ENCODE measurements at regions not wholly inside any gene's neighbourhood (a gene's known extent, or its start where the extent isn't known, plus 50 kb on each side); places are given as distances from the start of the nearest gene placed in this dataset.
A peak's percentile ranks its signal among the peaks of the same experiment; 100 is the strongest.

- no peaks in the 10 kb centered on the region for H3K36me3 ChIP-seq (ENCODE audit: control insufficient read depth in 2 of 4, insufficient read depth in 4 of 4, low read length in 3 of 4)
- no peak overlapping the region for H3K4me2 ChIP-seq (ENCODE audit: insufficient read depth in 1 of 2, low read depth in 2 of 2, low read length in 2 of 2)
- H3K18ac ChIP-seq (ENCODE audit: extremely low read depth, low read length), result no peak overlapping the region
- POLR2A ChIA-PET (ENCODE audit: partially characterized antibody), result no interaction called here
- H3K14ac ChIP-seq (ENCODE audit: insufficient read length), result no peak overlapping the region
- H3K79me2 ChIP-seq (ENCODE audit: control insufficient read depth in 1 of 2, insufficient read depth in 2 of 2, low read length in 2 of 2), result no peaks in the 10 kb centered on the region
- no peak overlapping the region for H4K5ac ChIP-seq (ENCODE audit: insufficient read length, low read depth, low read length)
- FAIRE-seq, result no peak
- no peaks in the 10 kb centered on the region for H4K20me1 ChIP-seq (replicated peaks in 1 of 2; ENCODE audit: control insufficient read depth in 1 of 2, insufficient read depth in 2 of 2, low read length in 2 of 2)
- DNase-seq (ENCODE audit: low read depth in 1 of 2, low spot score in 2 of 2), result no peak
- H3K4me3 ChIP-seq (ENCODE audit: extremely low read depth in 1 of 4, insufficient read depth in 2 of 4, low read depth in 3 of 4, low read length in 4 of 4), result no peak overlapping the region
- CTCF ChIA-PET (ENCODE audit: partially characterized antibody), result interaction anchor here (0.7 to 1.2 kb wide), 3 partner anchors 249 to 430 kb away, joined by 3 read pairs; no protein-coding TSS in a partner anchor
- no peak overlapping the region for H2BK12ac ChIP-seq (ENCODE audit: low read depth, low read length)
- no peak overlapping the region for H2AFZ ChIP-seq (ENCODE audit: low read length)
- H3K23ac ChIP-seq (ENCODE audit: insufficient read length), result no peak overlapping the region
- no peaks in the 10 kb centered on the region for H3K79me1 ChIP-seq (ENCODE audit: low read depth, low read length)
- H3K4me1 ChIP-seq (replicated peaks in 1 of 4; ENCODE audit: control insufficient read depth in 3 of 4, insufficient read depth in 4 of 4, low read length in 3 of 4), result no peaks in the 10 kb centered on the region
- H3K27ac ChIP-seq (ENCODE audit: low read depth, low read length), result no peak overlapping the region
- no peaks in the 10 kb centered on the region for H3K23me2 ChIP-seq (ENCODE audit: low read depth, low read length)
- no peak overlapping the region for H2BK15ac ChIP-seq (ENCODE audit: low read length)
- H3K9me3 ChIP-seq (ENCODE audit: insufficient read depth in 2 of 2, low read depth in 1 of 2, low read length in 1 of 2), result no peaks in the 10 kb centered on the region
- H3K56ac ChIP-seq (replicated peaks; ENCODE audit: insufficient read length, low read depth, low read length), result no peak overlapping the region
- WGBS, 2 experiments (ENCODE audit: extremely low coverage in 1 of 2, insufficient coverage in 1 of 2, insufficient read length in 1 of 2, insufficient replicate concordance in 2 of 2, low coverage in 1 of 2, low lambda C conversion rate in 2 of 2, missing lambda C conversion rate in 1 of 2), result 94% methylated on average over 5 of the region's 5 CpGs; no CpG with 5 or more reads in 1 of the 2 experiments
- peak overlapping the region; percentile 88; the same call in 1 of the 2 replicates for H4K8ac ChIP-seq (ENCODE audit: extremely low read depth, insufficient read depth, low read length)
- no peak overlapping the region for H3K9ac ChIP-seq (replicated peaks in 1 of 4; ENCODE audit: extremely low read depth in 1 of 4, low read depth in 3 of 4, low read length in 3 of 4)
- no peak overlapping the region for H2AK5ac ChIP-seq (ENCODE audit: low read depth, low read length)
- no peak for TF ChIP-seq POLR2A (IDR thresholded peaks at IDR 0.05; ENCODE audit: control extremely low read depth in 1 of 2, low read depth in 2 of 2, low read length in 2 of 2)
- TF ChIP-seq, protein P1, sequence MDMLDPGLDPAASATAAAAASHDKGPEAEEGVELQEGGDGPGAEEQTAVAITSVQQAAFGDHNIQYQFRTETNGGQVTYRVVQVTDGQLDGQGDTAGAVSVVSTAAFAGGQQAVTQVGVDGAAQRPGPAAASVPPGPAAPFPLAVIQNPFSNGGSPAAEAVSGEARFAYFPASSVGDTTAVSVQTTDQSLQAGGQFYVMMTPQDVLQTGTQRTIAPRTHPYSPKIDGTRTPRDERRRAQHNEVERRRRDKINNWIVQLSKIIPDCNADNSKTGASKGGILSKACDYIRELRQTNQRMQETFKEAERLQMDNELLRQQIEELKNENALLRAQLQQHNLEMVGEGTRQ (IDR thresholded peaks at IDR 0.05; ENCODE audit: low read length), result no peak
- TF ChIP-seq HDAC2 (IDR thresholded peaks at IDR 0.05; ENCODE audit: borderline replicate concordance in 1 of 2, low read depth in 2 of 2, low read length in 2 of 2), result no peak
- no peak for TF ChIP-seq MAX (IDR thresholded peaks at IDR 0.05)
- TF ChIP-seq ZNF274 (IDR thresholded peaks at IDR 0.05; ENCODE audit: borderline replicate concordance, extremely low read depth, low read length), result no peak
- no peak for TF ChIP-seq SIX5 (IDR thresholded peaks at IDR 0.05; ENCODE audit: low read depth, low read length)
- no peak for TF ChIP-seq RNF2 (IDR thresholded peaks at IDR 0.05; ENCODE audit: borderline replicate concordance, low read depth, low read length, missing control alignments, poor library complexity, severe bottlenecking)
- no peak for TF ChIP-seq SAP30 (IDR thresholded peaks at IDR 0.05; ENCODE audit: insufficient read depth, insufficient replicate concordance, low read length)
- no peak for TF ChIP-seq CBX8 (IDR thresholded peaks at IDR 0.05; ENCODE audit: borderline replicate concordance, low read depth, low read length)
- TF ChIP-seq EGR1 (IDR thresholded peaks at IDR 0.05; ENCODE audit: borderline replicate concordance, low read depth, low read length), result no peak
- no peak overlapping the region for H2BK20ac ChIP-seq (ENCODE audit: low read length)
- H3K4ac ChIP-seq (replicated peaks; ENCODE audit: insufficient read length, low read depth, low read length), result no peak overlapping the region
- H2BK120ac ChIP-seq (replicated peaks; ENCODE audit: low read depth, low read length), result no peak overlapping the region
- H3K27me3 ChIP-seq (replicated peaks in 1 of 4; ENCODE audit: control insufficient read depth in 3 of 4, extremely low read depth in 1 of 4, insufficient read depth in 3 of 4, low read length in 3 of 4), result no peaks in the 10 kb centered on the region
- H2BK5ac ChIP-seq (ENCODE audit: low read depth, low read length), result no peak overlapping the region
- no peak overlapping the region for H4K91ac ChIP-seq (replicated peaks; ENCODE audit: insufficient read length, low read length)
These were observed 1091.8 kb downstream of the RAPGEF2 start for GRCh38 chr4:160194716-160195115.

Data from H1 (cell line).